GM18519 (cell line): ENCODE measurements at regions not wholly inside any gene's neighbourhood (a gene's known extent, or its start where the extent isn't known, plus 50 kb on each side); places are given as distances from the start of the nearest gene placed in this dataset.

Experiments
- ATAC-seq: cut with Tn5 transposase; IDR thresholded peaks from one replicate; pipeline ENCODE4 v1.9.1; 2021; ENCODE audit warnings: mild to moderate bottlenecking, moderate library complexity; ENCODE audit not compliant: unreplicated experiment, low FRiP score

DNA sequence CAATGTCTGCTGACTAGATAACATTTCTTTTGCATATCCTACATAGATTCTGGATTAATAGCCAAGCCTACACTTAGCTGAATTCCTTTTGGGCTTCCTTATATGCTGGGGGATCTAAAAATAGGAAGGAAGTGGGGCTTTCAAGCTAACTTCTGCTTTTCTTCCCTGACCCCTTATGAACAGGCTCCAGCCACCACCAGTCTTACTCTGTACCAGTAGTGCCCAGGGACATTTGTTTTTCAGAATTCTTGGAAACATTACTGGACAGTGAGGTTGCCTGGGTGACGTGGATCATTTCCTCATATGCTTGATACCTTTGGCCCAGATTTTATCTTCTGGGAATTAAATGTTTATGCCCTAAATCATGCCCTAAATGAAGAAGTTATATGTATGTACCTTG lies 55.9 kb upstream of the SRRM4 start:
- no peak for ATAC-seq

DNA sequence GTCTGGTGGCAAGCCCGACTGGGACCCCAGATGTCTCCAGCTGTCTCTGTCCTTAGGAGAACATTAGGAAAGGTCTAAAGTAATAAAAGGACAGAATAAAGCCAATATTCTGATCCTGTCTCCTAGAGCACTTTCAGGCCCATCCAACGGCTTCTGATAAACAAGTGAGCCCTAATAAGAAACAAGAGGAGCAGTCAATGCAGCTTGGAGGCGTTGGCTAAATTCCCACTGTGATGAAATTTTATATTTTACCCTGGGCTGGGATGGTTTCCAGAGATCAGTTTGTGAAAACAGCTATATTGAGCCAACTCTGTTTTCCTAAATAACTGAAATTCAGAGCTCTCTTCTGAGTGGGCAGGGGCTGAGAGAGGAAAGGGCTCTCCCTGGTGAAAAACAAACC lies 55.5 kb upstream of the SRRM4 start:
- ATAC-seq, result no peak
